ENCODE measurements at regions not wholly inside any gene's neighbourhood (a gene's known extent, or its start where the extent isn't known, plus 50 kb on each side); places are given as distances from the start of the nearest gene placed in this dataset.
"Not testable (repeated sequence)": the region's sequence is repeated elsewhere in the genome, so short reads cannot be mapped to it uniquely, and the experiment has no call there.

GRCh38 chr18:28421950-28422349 lies 245.0 kb upstream of the CDH2 start:
- DNase-seq, result not testable (repeated sequence)

- DNase-seq, result peak; percentile 7
Observed at GRCh38 chr18:28412521-28412920, 235.6 kb upstream of the CDH2 start.

- peak; percentile 31 for DNase-seq
Observed at GRCh38 chr18:28411806-28412205, 234.9 kb upstream of the CDH2 start.

GRCh38 chr18:28409811-28410210 lies 232.9 kb upstream of the CDH2 start:
- peak; percentile 2 for DNase-seq

GRCh38 chr18:28408528-28408927 lies 231.6 kb upstream of the CDH2 start:
- DNase-seq, result no peak

- DNase-seq, result peak; percentile 1
Observed at GRCh38 chr18:28407681-28408080, 230.8 kb upstream of the CDH2 start.

- DNase-seq, result no peak
Observed at GRCh38 chr18:28406533-28406932, 229.6 kb upstream of the CDH2 start.

GRCh38 chr18:28404694-28405093 lies 227.8 kb upstream of the CDH2 start:
- DNase-seq, result no peak

GRCh38 chr18:28399781-28400362 lies 222.9 kb upstream of the CDH2 start:
- no peak for DNase-seq

GRCh38 chr18:28398471-28398870 lies 221.5 kb upstream of the CDH2 start:
- DNase-seq, result no peak

GRCh38 chr18:28390022-28390421 lies 213.1 kb upstream of the CDH2 start:
- no peak for DNase-seq

- DNase-seq, result no peak
Observed at GRCh38 chr18:28382215-28382879, 205.4 kb upstream of the CDH2 start.

- peak; percentile 10 for DNase-seq
Observed at GRCh38 chr18:28372186-28372585, 195.3 kb upstream of the CDH2 start.

GRCh38 chr18:28366676-28367075 lies 189.7 kb upstream of the CDH2 start:
- no peak for DNase-seq

GRCh38 chr18:28365411-28365831 lies 188.5 kb upstream of the CDH2 start:
- peak; percentile 38 for DNase-seq

- DNase-seq, result no peak
Observed at GRCh38 chr18:28363124-28363523, 186.2 kb upstream of the CDH2 start.

- DNase-seq, result no peak
Observed at GRCh38 chr18:28359176-28359575, 182.2 kb upstream of the CDH2 start.

- DNase-seq, result no peak
Observed at GRCh38 chr18:28357766-28358401, 181.0 kb upstream of the CDH2 start.

GRCh38 chr18:28350821-28351220 lies 173.9 kb upstream of the CDH2 start:
- DNase-seq, result no peak

GRCh38 chr18:28342231-28342630 lies 165.3 kb upstream of the CDH2 start:
- no peak for DNase-seq

- no peak for DNase-seq
Observed at GRCh38 chr18:28338316-28338715, 161.4 kb upstream of the CDH2 start.

- no peak for DNase-seq
Observed at GRCh38 chr18:28334516-28334915, 157.6 kb upstream of the CDH2 start.

- DNase-seq, result no peak
Observed at GRCh38 chr18:28332071-28332470, 155.1 kb upstream of the CDH2 start.

- DNase-seq, result no peak
Observed at GRCh38 chr18:28331551-28331950, 154.6 kb upstream of the CDH2 start.

Measured in fibroblast of skin of right biceps (primary cell).